Nephron progenitor cell (in vitro differentiated cells): ENCODE measurements at regions not wholly inside any gene's neighbourhood (a gene's known extent, or its start where the extent isn't known, plus 50 kb on each side); places are given as distances from the start of the nearest gene placed in this dataset.
"Not testable (repeated sequence)": the region's sequence is repeated elsewhere in the genome, so short reads cannot be mapped to it uniquely, and the experiment has no call there.

Experiments
- DNase-seq: peaks from one replicate; pipeline ENCODE4 v3.0.0; 2021
- H3K27ac Mint-ChIP-seq: 2 replicates; pipeline ENCODE4 v1.8.0; 2021; ENCODE audit warnings: mild to moderate bottlenecking, moderate library complexity, mixed read lengths
- H3K27me3 Mint-ChIP-seq: 2 replicates; pipeline ENCODE4 v1.8.0; 2021; ENCODE audit warnings: mild to moderate bottlenecking, low read depth, mixed read lengths; ENCODE audit not compliant: poor library complexity
- H3K36me3 Mint-ChIP-seq: 2 replicates; pipeline ENCODE4 v1.8.0; 2021; ENCODE audit warnings: low read depth, mixed read lengths
- H3K4me1 Mint-ChIP-seq: 2 replicates; pipeline ENCODE4 v1.8.0; 2021; ENCODE audit warnings: mixed read lengths
- H3K4me3 Mint-ChIP-seq: 2 replicates; pipeline ENCODE4 v1.8.0; 2021; ENCODE audit warnings: mild to moderate bottlenecking, moderate library complexity, mixed read lengths
- H3K9me3 Mint-ChIP-seq: 2 replicates; pipeline ENCODE4 v1.8.0; 2021; ENCODE audit warnings: mild to moderate bottlenecking, moderate library complexity, mixed read lengths
- CTCF ChIP-seq: fragments of 200-600 bp; sonication (generic); IDR thresholded peaks from 2 replicates; pipeline ENCODE4 v1.5.0; 2021; ENCODE audit warnings: antibody characterized with exemption

GRCh38 chr13:59034198-59034597 is 1129.5 kb downstream of the DIAPH3 start:
- Mint-ChIP-seq H3K27me3 (no peaks in the 10 kb centered on the region), H3K36me3 (no peaks in the 10 kb centered on the region), H3K9me3 (peaks cover 2% of the 10 kb centered on the region), H3K27ac (no peak overlapping the region), H3K4me1 (no peaks in the 10 kb centered on the region), H3K4me3 (no peak overlapping the region)
- TF ChIP-seq CTCF = no peak
- DNase-seq = no peak

- TF ChIP-seq CTCF = no peak
- no peak overlapping the region for H3K27ac Mint-ChIP-seq
- H3K9me3 Mint-ChIP-seq = peaks cover 3% of the 10 kb centered on the region
- no peak for DNase-seq
- no peak overlapping the region for H3K4me3 Mint-ChIP-seq
- no peaks in the 10 kb centered on the region for H3K4me1 Mint-ChIP-seq
- no peaks in the 10 kb centered on the region for H3K36me3 Mint-ChIP-seq
- no peaks in the 10 kb centered on the region for H3K27me3 Mint-ChIP-seq
Observed at GRCh38 chr13:59038824-59039223, 1124.9 kb downstream of the DIAPH3 start.

GRCh38 chr13:59043016-59043415 is 1120.7 kb downstream of the DIAPH3 start:
- Mint-ChIP-seq H3K4me1 (no peaks in the 10 kb centered on the region), H3K27me3 (no peaks in the 10 kb centered on the region), H3K27ac (no peak overlapping the region), H3K36me3 (no peaks in the 10 kb centered on the region), H3K9me3 (peaks cover 3% of the 10 kb centered on the region), H3K4me3 (no peak overlapping the region)
- TF ChIP-seq CTCF = no peak
- DNase-seq = no peak

- H3K27ac Mint-ChIP-seq = no peak overlapping the region
- no peaks in the 10 kb centered on the region for H3K36me3 Mint-ChIP-seq
- H3K4me1 Mint-ChIP-seq = no peaks in the 10 kb centered on the region
- H3K27me3 Mint-ChIP-seq = no peaks in the 10 kb centered on the region
- DNase-seq = no peak
- no peaks in the 10 kb centered on the region for H3K9me3 Mint-ChIP-seq
- no peak for TF ChIP-seq CTCF
- H3K4me3 Mint-ChIP-seq = no peak overlapping the region
Observed at GRCh38 chr13:59047546-59047945, 1116.2 kb downstream of the DIAPH3 start.

- H3K27ac Mint-ChIP-seq = no peak overlapping the region
- no peaks in the 10 kb centered on the region for H3K36me3 Mint-ChIP-seq
- H3K27me3 Mint-ChIP-seq = no peaks in the 10 kb centered on the region
- TF ChIP-seq CTCF = no peak
- no peak overlapping the region for H3K4me3 Mint-ChIP-seq
- no peaks in the 10 kb centered on the region for H3K4me1 Mint-ChIP-seq
- H3K9me3 Mint-ChIP-seq = no peaks in the 10 kb centered on the region
- no peak for DNase-seq
Observed at GRCh38 chr13:59061621-59062020, 1102.1 kb downstream of the DIAPH3 start.

GRCh38 chr13:59064042-59064441 is 1099.7 kb downstream of the DIAPH3 start:
- Mint-ChIP-seq H3K27me3 (no peaks in the 10 kb centered on the region), H3K36me3 (no peaks in the 10 kb centered on the region), H3K4me3 (no peak overlapping the region), H3K27ac (no peak overlapping the region), H3K9me3 (no peaks in the 10 kb centered on the region), H3K4me1 (no peaks in the 10 kb centered on the region)
- DNase-seq = no peak
- no peak for TF ChIP-seq CTCF

GRCh38 chr13:59076386-59076785 is 1087.3 kb downstream of the DIAPH3 start:
- H3K4me3 Mint-ChIP-seq, H3K27ac Mint-ChIP-seq, DNase-seq, H3K27me3 Mint-ChIP-seq, H3K4me1 Mint-ChIP-seq: not testable (repeated sequence)
- Mint-ChIP-seq H3K36me3 (peaks cover 20% of the 10 kb centered on the region), H3K9me3 (peaks cover 33% of the 10 kb centered on the region)
